Skeletal muscle satellite cell (primary cell): ENCODE measurements at regions not wholly inside any gene's neighbourhood (a gene's known extent, or its start where the extent isn't known, plus 50 kb on each side); places are given as distances from the start of the nearest gene placed in this dataset.
A peak's percentile ranks its signal among the peaks of the same experiment; 100 is the strongest.

Experiments
- H3K27me3 ChIP-seq: 2 replicates; pipeline ENCODE4 v1.7.0; 2013; ENCODE audit warnings: low read length; ENCODE audit not compliant: control insufficient read depth, insufficient read depth
- H3K36me3 ChIP-seq: 2 replicates; pipeline ENCODE4 v1.7.0; 2013; ENCODE audit warnings: mild to moderate bottlenecking, control low read depth, low read length; ENCODE audit not compliant: insufficient read depth
- H3K4me1 ChIP-seq: 2 replicates; pipeline ENCODE4 v1.7.0; 2013; ENCODE audit warnings: low read length; ENCODE audit not compliant: control insufficient read depth, insufficient read depth
- H3K4me2 ChIP-seq: 2 replicates; pipeline ENCODE4 v1.7.0; 2013; ENCODE audit warnings: mild to moderate bottlenecking, low read length
- H3K4me3 ChIP-seq: 2 replicates; pipeline ENCODE4 v1.7.0; 2013; ENCODE audit warnings: low read length
- H3K9ac ChIP-seq: 2 replicates; pipeline ENCODE4 v1.7.0; 2013; ENCODE audit warnings: mild to moderate bottlenecking, low read depth, low read length, moderate library complexity
- H3K9me3 ChIP-seq: replicated peaks from 2 replicates; pipeline ENCODE4 v1.7.0; 2013; ENCODE audit warnings: mild to moderate bottlenecking, control low read depth, low read length

- H3K4me1 ChIP-seq = peaks cover 10% of the 10 kb centered on the region
- no peak overlapping the region for H3K4me3 ChIP-seq
- no peaks in the 10 kb centered on the region for H3K36me3 ChIP-seq
- H3K9ac ChIP-seq = no peak overlapping the region
- H3K9me3 ChIP-seq = no peaks in the 10 kb centered on the region
- H3K4me2 ChIP-seq = peak overlapping the region; percentile 23
- H3K27me3 ChIP-seq = no peaks in the 10 kb centered on the region
Observed at GRCh38 chr2:193783681-193784080, 1588.9 kb upstream of the TMEFF2 start.

GRCh38 chr2:193778293-193778692, 1583.6 kb upstream of the TMEFF2 start:
- H3K9me3 ChIP-seq = no peaks in the 10 kb centered on the region
- H3K9ac ChIP-seq = no peak overlapping the region
- H3K36me3 ChIP-seq = no peaks in the 10 kb centered on the region
- H3K4me3 ChIP-seq = no peak overlapping the region
- H3K4me1 ChIP-seq = peaks cover 2% of the 10 kb centered on the region
- H3K4me2 ChIP-seq = no peak overlapping the region
- H3K27me3 ChIP-seq = no peaks in the 10 kb centered on the region

DNA sequence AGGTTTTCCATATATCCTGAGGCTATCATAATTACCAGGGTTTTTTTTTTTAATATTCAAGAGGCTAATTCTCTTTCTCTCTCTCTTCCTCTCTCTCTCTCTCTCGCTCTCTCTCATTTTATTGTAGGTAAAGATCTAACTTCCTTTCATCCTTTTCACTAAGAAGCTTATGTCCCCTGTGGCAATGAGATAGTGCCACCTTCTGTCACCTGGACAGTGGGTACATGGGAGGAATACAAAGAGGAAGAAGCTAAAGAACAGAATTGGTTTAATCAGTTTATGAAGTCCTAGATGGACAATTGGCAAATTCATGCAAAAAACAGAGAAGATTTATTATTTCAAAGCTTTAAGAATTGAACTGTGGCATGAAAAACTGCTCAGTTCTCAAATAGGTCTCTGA, 1582.3 kb upstream of the TMEFF2 start:
- H3K36me3 ChIP-seq = no peaks in the 10 kb centered on the region
- H3K4me1 ChIP-seq = no peaks in the 10 kb centered on the region
- no peak overlapping the region for H3K9ac ChIP-seq
- no peak overlapping the region for H3K4me3 ChIP-seq
- H3K9me3 ChIP-seq = no peaks in the 10 kb centered on the region
- no peak overlapping the region for H3K4me2 ChIP-seq
- H3K27me3 ChIP-seq = no peaks in the 10 kb centered on the region

DNA sequence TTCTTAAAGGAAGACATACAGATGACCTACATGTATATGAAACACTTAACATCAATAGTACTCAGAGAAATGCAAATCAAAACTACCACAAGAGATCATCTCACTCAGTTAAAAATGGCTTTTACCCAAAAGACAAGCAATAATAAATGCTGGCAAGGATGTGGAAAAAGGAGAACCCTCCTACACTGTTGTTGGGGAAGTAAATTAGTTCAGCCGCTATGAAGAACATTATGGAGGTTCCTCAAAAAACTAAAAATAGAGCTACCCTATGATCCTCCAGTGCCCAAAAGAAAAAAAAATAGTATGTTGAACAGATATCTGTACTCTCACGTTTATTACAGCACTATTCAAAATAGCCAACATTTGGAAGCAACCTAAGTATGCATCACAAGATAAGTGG, 1579.4 kb upstream of the TMEFF2 start:
- H3K9me3 ChIP-seq = no peaks in the 10 kb centered on the region
- no peak overlapping the region for H3K9ac ChIP-seq
- no peak overlapping the region for H3K4me3 ChIP-seq

DNA sequence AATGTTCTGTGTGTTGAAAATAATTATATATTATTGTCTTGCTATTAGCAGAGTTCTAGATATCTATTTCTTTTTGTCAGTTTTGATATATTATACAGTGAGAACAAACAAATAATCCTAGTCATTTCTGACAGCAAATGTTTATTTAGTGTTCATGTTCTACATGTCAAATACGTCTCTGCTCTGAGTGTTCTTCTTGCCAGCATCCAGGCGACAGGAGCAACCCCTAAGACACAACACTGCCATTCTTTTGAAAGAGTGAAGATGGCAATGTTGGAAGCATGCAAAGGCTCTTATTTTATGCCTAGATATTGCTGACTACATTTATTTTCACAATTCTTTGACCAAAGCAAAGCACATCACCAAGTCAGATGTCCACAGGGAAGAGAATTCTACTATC, 1556.6 kb upstream of the TMEFF2 start:
- Histone ChIP-seq H3K9me3 (no peaks in the 10 kb centered on the region), H3K4me3 (no peak overlapping the region), H3K36me3 (no peaks in the 10 kb centered on the region), H3K4me2 (no peak overlapping the region), H3K9ac (no peak overlapping the region), H3K27me3 (no peaks in the 10 kb centered on the region), H3K4me1 (no peaks in the 10 kb centered on the region)

More for the DNA sequence above, 1579.4 kb upstream of the TMEFF2 start:
- Histone ChIP-seq H3K36me3 (no peaks in the 10 kb centered on the region), H3K4me2 (no peak overlapping the region), H3K4me1 (no peaks in the 10 kb centered on the region), H3K27me3 (no peaks in the 10 kb centered on the region)

GRCh38 chr2:193749485-193749884, 1554.8 kb upstream of the TMEFF2 start:
- Histone ChIP-seq H3K9ac (no peak overlapping the region), H3K4me2 (no peak overlapping the region), H3K9me3 (no peaks in the 10 kb centered on the region), H3K36me3 (no peaks in the 10 kb centered on the region), H3K27me3 (no peaks in the 10 kb centered on the region), H3K4me1 (no peaks in the 10 kb centered on the region), H3K4me3 (no peak overlapping the region)

- Histone ChIP-seq H3K27me3 (no peaks in the 10 kb centered on the region), H3K36me3 (no peaks in the 10 kb centered on the region), H3K4me2 (no peak overlapping the region), H3K9ac (no peak overlapping the region), H3K4me1 (no peaks in the 10 kb centered on the region), H3K4me3 (no peak overlapping the region), H3K9me3 (no peaks in the 10 kb centered on the region)
Observed at GRCh38 chr2:193743089-193743488, 1548.4 kb upstream of the TMEFF2 start.

- H3K27me3 ChIP-seq = no peaks in the 10 kb centered on the region
- H3K4me1 ChIP-seq = no peaks in the 10 kb centered on the region
- H3K4me3 ChIP-seq = no peak overlapping the region
- no peaks in the 10 kb centered on the region for H3K9me3 ChIP-seq
- H3K9ac ChIP-seq = no peak overlapping the region
- H3K36me3 ChIP-seq = no peaks in the 10 kb centered on the region
- no peak overlapping the region for H3K4me2 ChIP-seq
Observed at GRCh38 chr2:193738892-193739291, 1544.2 kb upstream of the TMEFF2 start.

- Histone ChIP-seq H3K36me3 (no peaks in the 10 kb centered on the region), H3K4me3 (no peak overlapping the region), H3K4me2 (no peak overlapping the region), H3K9me3 (no peaks in the 10 kb centered on the region), H3K27me3 (no peaks in the 10 kb centered on the region), H3K4me1 (no peaks in the 10 kb centered on the region), H3K9ac (no peak overlapping the region)
Observed at GRCh38 chr2:193712912-193713311, 1518.2 kb upstream of the TMEFF2 start.

DNA sequence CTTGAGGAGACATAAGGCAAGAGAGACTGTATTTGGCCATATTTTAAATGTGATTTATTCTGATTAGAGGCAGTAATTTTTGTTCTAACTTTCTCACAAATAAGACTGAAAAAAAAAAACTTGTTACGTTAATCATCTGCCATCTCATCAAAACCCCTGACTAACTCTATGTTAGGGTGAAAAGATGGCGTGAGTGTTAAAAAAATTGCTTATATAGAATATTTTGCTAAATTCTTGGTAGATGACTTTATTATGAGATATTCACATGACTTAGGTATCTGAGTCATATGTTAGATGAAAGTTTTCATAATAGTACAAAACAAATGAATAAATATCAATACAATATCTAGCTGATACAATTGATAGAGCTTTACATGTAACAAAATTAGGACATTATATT, 1508.7 kb upstream of the TMEFF2 start:
- H3K9ac ChIP-seq = no peak overlapping the region
- H3K4me2 ChIP-seq = no peak overlapping the region

DNA sequence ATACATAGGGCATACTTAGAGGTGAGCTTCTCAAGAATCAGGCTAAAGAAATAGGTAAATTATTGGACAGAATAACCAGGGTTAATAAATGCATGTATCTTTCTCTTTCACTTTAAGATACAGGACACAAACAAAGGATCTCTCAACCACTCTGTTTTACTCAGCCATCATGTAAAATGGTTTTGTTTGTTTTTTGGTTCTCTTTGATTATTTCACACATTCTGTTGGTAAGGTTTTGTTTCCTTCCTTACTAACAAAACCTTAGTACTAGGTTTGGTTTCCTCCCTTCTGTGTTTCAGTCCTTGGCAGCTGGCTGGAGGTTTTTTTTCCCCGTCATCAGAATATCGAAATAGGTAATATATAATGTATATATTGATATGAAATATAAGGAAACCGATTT, 1506.8 kb upstream of the TMEFF2 start:
- H3K9ac ChIP-seq = no peak overlapping the region
- H3K36me3 ChIP-seq = no peaks in the 10 kb centered on the region
- no peak overlapping the region for H3K4me2 ChIP-seq
- H3K27me3 ChIP-seq = no peaks in the 10 kb centered on the region
- H3K4me1 ChIP-seq = peaks cover 8% of the 10 kb centered on the region
- no peak overlapping the region for H3K4me3 ChIP-seq
- H3K9me3 ChIP-seq = no peaks in the 10 kb centered on the region

More for the DNA sequence above, 1508.7 kb upstream of the TMEFF2 start:
- Histone ChIP-seq H3K4me3 (no peak overlapping the region), H3K4me1 (peaks cover 8% of the 10 kb centered on the region), H3K9me3 (no peaks in the 10 kb centered on the region), H3K27me3 (no peaks in the 10 kb centered on the region), H3K36me3 (no peaks in the 10 kb centered on the region)

DNA sequence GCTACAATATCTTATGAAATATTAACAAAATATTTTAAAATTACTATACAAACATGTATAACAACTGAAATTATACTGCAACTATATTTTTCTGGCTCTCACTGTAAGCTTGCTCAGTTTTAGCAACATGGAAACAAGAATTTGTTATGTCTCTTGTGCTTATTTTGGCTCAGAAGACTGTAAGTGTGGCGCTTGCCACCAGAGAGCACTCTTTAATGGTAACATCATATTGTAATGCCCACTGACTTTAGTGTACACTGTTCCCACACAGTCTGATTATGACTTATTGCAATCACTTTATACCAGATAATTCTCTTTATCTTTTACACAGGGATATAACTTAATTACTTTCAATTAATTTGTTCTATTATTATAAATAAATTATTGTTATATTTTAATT, 1500.6 kb upstream of the TMEFF2 start:
- no peaks in the 10 kb centered on the region for H3K36me3 ChIP-seq

More for the DNA sequence above, 1500.6 kb upstream of the TMEFF2 start:
- H3K4me3 ChIP-seq = no peak overlapping the region
- no peaks in the 10 kb centered on the region for H3K4me1 ChIP-seq
- H3K4me2 ChIP-seq = no peak overlapping the region
- H3K9ac ChIP-seq = peak overlapping the region; percentile 18
- H3K9me3 ChIP-seq = no peaks in the 10 kb centered on the region
- no peaks in the 10 kb centered on the region for H3K27me3 ChIP-seq
